GM06990 (cell line): ENCODE measurements at regions not wholly inside any gene's neighbourhood (a gene's known extent, or its start where the extent isn't known, plus 50 kb on each side); places are given as distances from the start of the nearest gene placed in this dataset.
"Not testable (repeated sequence)": the region's sequence is repeated elsewhere in the genome, so short reads cannot be mapped to it uniquely, and the experiment has no call there.

Experiments used
- DNase-seq: peaks from one replicate; pipeline ENCODE4 v3.0.0-alpha.2; 2011; ENCODE audit not compliant: insufficient read length; ENCODE audit errors: extremely low read depth
- H3K27me3 ChIP-seq: replicated peaks from 2 replicates; pipeline ENCODE4 v1.6.0; 2011; ENCODE audit warnings: low read length; ENCODE audit not compliant: control insufficient read depth, insufficient read depth
- H3K36me3 ChIP-seq: 2 replicates; pipeline ENCODE4 v1.5.1; 2011; ENCODE audit warnings: low read length; ENCODE audit not compliant: control insufficient read depth, insufficient read depth
- H3K4me3 ChIP-seq: replicated peaks from 2 replicates; pipeline ENCODE4 v1.5.1; 2011; ENCODE audit warnings: low read depth, mild to moderate bottlenecking, control low read depth, low read length
- TF ChIP-seq, protein P1 (sequence below): IDR thresholded peaks from 2 replicates; pipeline ENCODE4 v1.5.1; 2011; ENCODE audit warnings: low read length, control low read depth, mild to moderate bottlenecking, inconsistent platforms; ENCODE audit not compliant: insufficient read depth, poor library complexity, severe bottlenecking

DNA sequence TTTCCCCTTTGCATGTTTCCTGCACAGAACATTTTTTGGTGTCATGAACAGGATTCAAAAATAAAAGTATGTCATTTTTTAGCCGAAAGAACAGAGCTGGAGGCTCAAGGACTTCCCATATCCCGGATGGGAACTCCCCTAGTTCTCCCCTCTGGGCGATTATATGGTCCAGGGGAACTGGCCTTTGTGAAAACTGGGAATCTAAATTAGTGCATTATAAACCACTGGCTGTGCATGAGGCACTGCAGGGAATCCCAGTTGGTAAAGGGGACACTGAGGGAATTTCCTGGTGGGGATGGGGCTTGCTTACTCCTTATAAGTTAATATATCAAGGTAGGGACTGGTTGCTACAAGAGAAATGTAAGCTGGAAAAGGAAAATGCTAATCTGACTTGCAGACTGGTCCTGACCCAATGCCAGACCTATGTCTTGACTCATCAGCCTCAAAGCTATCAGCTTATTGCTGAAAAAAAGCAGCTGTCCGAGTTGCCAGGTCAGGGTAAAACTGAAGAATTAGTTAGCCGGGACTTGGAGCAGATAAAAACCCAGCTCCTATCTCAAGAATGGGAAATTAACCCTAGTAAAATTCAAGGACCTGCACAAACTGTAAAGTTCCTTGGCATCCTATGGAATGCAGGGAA lies 122.6 kb downstream of the FCRL5 start:
- no peaks in the 10 kb centered on the region for H3K36me3 ChIP-seq
- no peak overlapping the region for H3K4me3 ChIP-seq
- TF ChIP-seq, protein P1, sequence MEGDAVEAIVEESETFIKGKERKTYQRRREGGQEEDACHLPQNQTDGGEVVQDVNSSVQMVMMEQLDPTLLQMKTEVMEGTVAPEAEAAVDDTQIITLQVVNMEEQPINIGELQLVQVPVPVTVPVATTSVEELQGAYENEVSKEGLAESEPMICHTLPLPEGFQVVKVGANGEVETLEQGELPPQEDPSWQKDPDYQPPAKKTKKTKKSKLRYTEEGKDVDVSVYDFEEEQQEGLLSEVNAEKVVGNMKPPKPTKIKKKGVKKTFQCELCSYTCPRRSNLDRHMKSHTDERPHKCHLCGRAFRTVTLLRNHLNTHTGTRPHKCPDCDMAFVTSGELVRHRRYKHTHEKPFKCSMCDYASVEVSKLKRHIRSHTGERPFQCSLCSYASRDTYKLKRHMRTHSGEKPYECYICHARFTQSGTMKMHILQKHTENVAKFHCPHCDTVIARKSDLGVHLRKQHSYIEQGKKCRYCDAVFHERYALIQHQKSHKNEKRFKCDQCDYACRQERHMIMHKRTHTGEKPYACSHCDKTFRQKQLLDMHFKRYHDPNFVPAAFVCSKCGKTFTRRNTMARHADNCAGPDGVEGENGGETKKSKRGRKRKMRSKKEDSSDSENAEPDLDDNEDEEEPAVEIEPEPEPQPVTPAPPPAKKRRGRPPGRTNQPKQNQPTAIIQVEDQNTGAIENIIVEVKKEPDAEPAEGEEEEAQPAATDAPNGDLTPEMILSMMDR = no peak
- DNase-seq = no peak
- H3K27me3 ChIP-seq = no peaks in the 10 kb centered on the region; the same call in 1 of the 2 replicates

DNA sequence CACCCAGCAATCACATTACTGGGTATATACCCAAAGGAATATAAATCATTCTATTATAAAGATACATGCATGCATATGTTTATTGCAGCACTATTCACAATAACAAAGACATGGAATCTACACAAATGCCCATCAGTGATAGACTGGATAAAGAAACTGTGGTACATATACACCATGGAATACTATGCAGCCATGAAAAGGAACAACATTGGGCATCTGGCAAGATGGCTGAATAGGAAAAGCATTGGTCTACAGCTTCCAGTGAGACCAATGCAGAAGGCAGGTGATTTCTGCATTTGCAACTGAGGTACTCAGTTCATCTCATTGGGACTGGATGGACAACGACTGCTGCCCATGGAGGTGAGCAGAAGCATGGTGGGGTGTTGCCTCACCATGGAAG lies 128.6 kb downstream of the FCRL5 start:
- DNase-seq = not testable (repeated sequence)

DNA sequence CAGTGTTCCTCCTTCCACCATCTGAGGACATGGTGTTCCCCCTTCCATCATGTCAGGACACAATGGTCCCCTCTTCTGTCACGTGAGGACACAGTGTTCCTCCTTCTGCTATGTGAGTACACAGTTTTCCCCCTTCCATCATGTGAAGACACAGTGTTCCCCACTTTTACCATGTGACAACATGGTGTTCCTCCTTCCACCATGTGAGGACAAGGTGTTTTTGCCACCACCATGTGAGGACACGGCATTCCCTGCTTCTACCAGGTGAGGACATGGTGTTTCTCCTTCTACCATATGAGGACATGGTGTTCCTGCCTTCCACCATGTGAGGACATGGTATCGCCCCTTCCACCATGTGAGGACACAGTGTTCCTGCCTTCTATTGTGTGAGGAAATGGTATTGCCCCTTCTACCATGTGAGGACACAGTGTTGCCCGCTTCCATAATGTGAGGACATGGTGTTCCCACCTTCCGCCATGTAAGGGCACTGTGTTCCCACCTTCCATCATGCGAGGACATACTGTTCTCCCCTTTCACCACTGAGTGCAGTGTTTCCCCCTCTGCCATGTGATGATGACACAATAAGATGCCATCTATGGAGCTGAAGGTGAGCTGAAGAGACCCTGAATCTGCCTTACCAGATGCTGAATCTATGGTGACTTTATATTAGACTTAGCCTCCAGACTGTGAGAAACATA lies 132.3 kb downstream of the FCRL5 start:
- no peak for DNase-seq
- Histone ChIP-seq H3K4me3 (no peak overlapping the region), H3K27me3 (no peaks in the 10 kb centered on the region; the same call in none of the 2 replicates), H3K36me3 (no peaks in the 10 kb centered on the region)
- TF ChIP-seq, protein P1 = no peak

More for the DNA sequence above, 128.6 kb downstream of the FCRL5 start:
- not testable (repeated sequence) for H3K36me3 ChIP-seq, H3K4me3 ChIP-seq, H3K27me3 ChIP-seq

DNA sequence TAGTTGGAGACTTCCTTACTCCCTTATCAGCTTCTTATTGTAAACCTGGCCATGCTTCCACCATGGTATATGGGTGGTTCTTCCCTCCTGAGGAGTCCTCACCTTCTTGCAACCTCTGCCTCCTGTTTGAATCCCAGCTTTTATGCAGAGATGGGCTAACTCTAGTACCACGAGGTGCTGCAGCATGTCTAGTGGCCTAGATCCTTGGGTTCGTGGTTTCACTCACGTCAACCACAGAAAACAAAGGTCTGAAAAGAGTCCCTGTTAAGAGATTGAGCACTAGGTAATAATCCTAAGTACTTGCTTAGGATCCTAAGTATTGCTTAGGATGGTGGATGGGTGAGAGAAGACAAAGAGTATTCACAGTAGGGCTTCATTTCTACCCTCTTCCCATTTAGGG lies 133.7 kb downstream of the FCRL5 start:
- no peaks in the 10 kb centered on the region; the same call in none of the 2 replicates for H3K27me3 ChIP-seq
- TF ChIP-seq, protein P1 = no peak
- H3K4me3 ChIP-seq = no peak overlapping the region
- DNase-seq = no peak
- H3K36me3 ChIP-seq = no peaks in the 10 kb centered on the region

DNA sequence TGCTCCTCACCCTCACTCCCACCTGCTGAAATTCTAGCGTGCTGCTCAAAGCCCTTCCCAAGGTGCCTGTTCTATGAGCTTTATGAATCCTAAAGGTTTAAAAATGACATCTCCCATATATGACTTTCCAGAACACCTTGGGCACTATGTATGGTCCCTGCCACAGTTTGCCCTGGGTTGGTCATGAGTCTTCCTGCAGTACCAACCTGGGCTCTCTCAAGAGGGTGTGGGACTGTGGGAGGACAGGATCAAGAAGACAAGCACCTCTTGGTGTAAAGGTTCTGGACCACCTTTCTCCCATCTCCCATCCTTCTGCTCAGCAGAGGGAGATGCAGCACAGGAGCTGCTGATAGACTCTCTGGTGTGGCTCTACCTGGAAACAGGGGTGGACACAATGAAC lies 134.1 kb downstream of the FCRL5 start:
- Histone ChIP-seq H3K4me3 (no peak overlapping the region), H3K27me3 (no peaks in the 10 kb centered on the region; the same call in none of the 2 replicates), H3K36me3 (no peaks in the 10 kb centered on the region)
- TF ChIP-seq, protein P1 = no peak
- no peak for DNase-seq

DNA sequence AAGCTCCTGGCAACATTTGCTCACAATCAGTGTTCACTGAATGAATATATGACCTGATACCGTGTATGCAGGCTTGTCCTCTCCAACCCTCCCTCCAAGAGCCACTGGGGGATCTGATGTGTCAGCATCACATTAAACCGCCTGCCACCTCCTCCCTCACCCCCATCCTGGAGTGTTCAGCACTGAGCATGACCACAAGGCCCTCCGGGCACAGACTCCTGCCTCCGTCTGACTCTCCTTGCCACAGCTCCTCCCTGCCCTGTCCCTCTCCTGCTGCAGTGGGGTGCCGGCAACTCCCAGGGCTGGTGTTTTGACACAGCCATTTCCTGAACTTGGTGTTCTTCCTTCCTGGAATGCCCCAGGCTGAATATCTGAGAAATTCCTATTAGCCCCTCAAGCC lies 136.7 kb downstream of the FCRL5 start:
- H3K27me3 ChIP-seq = peaks cover 3% of the 10 kb centered on the region
- TF ChIP-seq, protein P1 = no peak
- no peak for DNase-seq
- H3K36me3 ChIP-seq = no peaks in the 10 kb centered on the region
- no peak overlapping the region for H3K4me3 ChIP-seq
